HG02840 (cell line): ENCODE measurements at regions not wholly inside any gene's neighbourhood (a gene's known extent, or its start where the extent isn't known, plus 50 kb on each side); places are given as distances from the start of the nearest gene placed in this dataset.

Experiments
- ATAC-seq: cut with Tn5 transposase; IDR thresholded peaks from one replicate; pipeline ENCODE4 v1.9.1; 2021; ENCODE audit warnings: mild to moderate bottlenecking, moderate library complexity, moderate number of reproducible peaks; ENCODE audit not compliant: unreplicated experiment, low FRiP score

DNA sequence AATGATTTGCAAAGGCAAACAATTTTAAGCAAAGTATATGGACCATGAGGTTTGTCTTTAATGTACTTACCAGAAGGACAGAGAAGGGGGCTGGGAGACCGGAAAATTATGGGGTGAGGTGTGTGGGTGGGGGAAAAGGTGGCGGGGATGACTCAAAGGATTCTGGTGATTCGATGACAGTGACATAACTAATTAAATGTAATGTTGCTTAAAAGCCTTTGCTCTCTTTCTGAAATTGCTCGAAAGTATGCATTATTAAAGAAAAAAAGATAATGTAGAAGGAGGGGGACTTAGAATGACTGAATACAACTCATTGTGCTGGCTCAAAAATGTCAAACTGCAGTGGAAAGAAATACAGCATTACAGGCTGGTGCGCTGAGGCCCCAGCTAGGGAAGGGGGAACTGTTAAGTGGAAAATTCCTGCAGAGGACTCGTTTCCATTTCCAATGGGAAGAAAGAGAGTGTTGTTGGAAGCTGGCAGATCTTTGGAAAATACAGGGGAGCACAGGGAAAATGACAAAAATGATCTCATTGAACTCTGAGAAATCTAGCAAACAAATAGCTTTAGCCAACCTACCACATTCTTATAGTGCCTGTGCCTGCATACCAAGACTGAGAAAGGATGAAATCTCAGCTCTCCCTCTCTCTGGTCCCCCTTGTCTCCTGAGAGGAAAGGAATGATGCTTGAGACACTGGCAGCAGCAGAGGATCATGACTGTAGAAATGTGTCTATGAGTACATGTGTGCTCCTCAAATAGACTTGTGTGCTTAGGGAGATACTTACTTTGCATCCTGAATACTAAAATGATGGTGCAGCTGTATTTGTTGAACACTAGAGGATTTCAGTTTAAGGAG, 632.4 kb downstream of the NYAP2 start:
- no peak for ATAC-seq

DNA sequence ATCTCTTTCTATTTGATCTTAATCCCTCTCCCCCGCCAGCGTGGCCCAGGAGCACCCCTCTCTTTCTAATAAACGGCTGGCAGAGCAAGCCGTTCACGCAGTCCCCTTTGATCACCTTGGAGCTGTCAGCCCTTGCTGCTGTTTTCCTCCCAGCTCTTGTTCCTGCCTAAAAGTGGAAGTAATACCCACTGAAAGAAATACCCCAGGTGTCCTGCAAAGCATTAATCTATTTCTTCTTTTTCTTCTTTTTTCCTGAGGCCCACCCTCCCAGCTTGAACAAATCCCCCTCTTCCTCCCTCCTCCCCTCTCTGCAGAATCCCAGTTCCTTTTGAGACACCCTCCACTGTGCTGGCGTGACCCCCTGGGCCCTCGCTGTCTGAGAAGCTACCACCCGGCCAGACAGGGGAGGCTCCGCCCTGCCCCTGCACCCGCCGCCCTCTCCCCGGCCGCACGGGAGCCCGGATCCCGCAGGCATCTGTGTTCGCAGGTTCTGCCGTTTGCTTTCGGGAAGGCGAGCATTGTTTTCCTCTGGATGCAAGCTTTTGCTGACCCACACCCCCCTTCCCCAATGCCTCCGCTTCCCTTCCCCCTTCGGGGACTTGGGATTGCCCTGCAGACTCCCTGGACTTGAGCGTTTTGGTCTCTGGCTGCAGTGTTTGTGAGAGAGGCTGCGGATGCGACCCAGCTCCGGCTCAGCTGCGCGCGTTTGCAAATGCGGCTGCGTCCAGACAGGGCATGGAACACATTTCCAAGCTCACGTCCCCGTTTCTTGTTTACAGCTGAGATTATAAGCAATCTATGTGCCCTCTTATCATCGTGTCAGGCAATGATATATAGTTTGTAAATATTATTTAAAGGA, 631.5 kb downstream of the NYAP2 start:
- ATAC-seq: no peak

DNA sequence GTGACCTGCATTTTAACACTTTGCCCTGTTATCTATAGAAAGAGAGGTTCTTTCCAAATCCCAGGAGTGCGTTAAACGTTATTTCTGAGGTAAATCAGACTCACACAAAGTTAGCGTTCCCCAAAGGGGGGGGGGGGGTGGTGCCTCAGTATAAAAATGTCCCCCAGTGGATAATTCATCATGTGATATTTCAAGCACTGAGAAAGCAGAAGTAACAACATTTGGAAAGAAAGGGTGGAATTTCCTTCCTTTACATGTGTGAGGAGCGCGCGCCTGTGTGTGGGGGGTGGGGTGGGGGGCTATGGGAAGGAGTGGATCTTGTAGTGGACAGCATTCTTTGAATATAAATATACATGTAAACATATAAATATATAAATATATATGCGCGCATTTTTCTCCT, 630.9 kb downstream of the NYAP2 start:
- no peak for ATAC-seq

- ATAC-seq: no peak
Measured at GRCh38 chr2:226023946-226024345, 624.4 kb downstream of the NYAP2 start.

DNA sequence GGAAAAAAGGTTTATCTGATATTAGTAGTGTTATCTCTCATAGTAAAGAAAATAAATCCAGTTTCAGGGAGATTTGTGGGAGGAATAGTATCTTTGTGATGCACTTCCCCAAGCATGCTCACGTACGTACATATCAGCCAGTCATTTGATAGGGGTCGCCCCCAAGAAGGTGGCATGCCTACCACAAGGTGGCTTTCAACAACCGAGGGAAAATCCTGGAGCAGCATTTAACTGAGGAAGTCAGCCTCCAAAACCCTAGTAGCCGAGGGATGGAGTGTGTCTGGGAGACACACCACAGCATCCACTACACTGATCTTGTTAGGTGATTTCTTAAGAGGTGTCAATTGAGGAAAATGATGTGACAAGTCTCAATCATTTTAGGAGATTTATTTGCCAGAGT, 623.9 kb downstream of the NYAP2 start:
- ATAC-seq: no peak

DNA sequence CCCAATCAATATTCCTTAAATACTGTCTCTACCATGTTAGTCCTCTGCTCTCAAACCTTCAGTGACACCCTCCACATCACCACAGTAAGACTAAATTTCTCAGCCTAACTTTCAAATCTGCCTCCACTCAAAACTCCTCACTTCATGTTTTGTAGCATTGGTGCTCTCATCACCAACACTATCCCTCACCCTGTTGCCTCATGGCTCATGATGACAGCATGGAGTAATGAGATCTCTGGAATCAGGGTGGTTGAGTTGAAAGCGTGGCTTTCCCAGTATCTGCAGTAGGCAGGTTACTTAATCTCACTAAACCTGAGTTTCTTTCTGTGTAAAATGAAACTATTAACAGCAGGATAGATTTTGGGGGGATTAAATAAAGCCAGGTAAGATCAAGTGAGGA, 621.4 kb downstream of the NYAP2 start:
- no peak for ATAC-seq

- ATAC-seq: no peak
Measured at GRCh38 chr2:226020176-226020575, 620.7 kb downstream of the NYAP2 start.

DNA sequence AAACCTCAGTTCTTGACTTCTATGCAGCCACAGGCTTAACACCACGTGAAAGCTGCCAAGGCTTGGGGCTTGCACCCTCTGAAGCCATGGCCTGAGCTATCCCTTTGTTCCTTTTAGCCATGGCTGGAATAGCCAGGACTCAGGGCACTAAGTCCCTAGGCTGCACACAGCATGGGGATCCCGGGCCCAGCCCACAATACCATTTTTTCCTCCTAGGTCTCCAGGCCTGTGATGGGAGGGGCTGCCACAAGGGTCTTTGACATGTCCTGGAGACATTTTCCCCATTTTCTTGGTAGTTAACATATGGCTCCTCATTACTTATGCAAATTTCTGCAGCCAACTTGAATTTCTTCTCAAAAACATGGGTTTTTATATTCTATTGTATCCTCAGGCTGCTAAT, 619.1 kb downstream of the NYAP2 start:
- no peak for ATAC-seq

- ATAC-seq: no peak
Measured at GRCh38 chr2:226017537-226017936, 618.0 kb downstream of the NYAP2 start.

DNA sequence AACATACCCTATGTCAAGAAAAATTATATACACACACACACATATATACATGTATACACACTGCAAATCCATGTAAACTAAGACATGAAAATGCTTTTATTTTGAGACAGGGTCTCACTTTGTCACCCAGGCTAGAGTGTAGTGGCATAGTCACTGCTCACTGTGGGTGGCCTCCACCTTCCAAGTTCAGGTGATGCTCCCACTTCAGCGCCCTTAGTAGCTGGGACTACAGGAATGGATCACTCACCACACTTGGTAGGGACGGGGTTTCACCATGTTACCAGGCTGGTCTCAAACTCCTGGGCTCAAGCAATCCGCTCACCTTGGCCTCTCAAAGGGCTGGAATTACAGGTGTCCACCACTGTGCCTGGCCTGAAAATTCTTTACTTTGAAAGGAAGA, 617.6 kb downstream of the NYAP2 start:
- no peak for ATAC-seq

- no peak for ATAC-seq
Measured at GRCh38 chr2:226011716-226012450, 612.4 kb downstream of the NYAP2 start.

DNA sequence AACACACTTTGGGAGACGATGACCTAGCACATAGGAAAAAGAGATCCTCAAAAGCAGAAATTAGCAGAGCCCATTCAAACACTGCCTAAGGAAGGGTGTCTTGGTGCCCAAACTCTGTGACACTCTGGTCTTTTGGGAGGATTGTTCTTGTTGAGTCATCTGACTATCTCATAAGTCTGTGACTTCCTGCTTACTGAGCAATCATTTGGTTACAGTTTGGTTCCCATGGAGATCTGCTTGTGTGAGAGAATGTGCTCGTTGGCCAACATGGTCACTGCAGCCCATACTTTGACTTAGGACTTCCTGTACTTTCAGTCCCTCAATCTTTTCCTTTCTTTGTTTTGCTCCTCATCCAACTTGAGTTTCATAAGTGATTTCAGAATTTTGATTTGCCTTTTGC, 602.9 kb downstream of the NYAP2 start:
- no peak for ATAC-seq

DNA sequence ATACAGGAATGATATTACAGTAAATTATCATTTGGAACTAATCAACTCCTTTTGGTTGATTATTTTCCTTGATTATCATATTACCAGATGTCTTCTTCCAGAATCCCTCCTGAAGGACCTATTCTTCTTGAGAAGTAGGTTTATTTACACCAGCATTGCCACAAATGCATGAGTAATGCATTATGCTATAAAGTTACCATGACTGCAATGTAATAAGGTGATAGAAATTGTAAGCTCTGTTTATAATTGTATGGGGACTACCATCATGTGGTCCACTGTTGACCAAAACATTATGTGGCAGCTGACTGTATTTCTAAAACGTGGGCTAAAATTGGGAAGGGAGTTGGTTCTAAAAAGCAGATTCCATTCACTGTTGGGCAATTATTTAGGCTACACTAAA, 602.2 kb downstream of the NYAP2 start:
- no peak for ATAC-seq

DNA sequence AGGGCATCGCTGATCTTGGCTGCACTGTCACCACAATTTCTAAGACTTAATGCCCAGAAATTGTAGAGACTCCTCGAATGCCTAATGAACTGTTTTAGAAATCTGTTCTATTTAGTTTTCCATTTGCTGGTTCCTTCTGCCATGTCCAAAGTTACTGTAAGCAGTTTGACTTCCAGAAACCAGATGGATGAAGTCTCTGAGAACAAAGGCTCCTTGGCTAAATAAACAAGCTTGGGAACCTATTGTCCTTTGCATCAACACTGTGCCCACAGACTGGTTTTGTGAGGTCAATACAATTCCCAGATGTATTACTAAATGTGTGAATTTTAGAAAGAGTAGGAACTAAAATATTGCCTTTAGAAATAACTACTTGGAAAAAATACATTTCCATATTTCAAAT, 600.2 kb downstream of the NYAP2 start:
- ATAC-seq: no peak

- ATAC-seq: no peak
Measured at GRCh38 chr2:225998653-225999052, 599.1 kb downstream of the NYAP2 start.

DNA sequence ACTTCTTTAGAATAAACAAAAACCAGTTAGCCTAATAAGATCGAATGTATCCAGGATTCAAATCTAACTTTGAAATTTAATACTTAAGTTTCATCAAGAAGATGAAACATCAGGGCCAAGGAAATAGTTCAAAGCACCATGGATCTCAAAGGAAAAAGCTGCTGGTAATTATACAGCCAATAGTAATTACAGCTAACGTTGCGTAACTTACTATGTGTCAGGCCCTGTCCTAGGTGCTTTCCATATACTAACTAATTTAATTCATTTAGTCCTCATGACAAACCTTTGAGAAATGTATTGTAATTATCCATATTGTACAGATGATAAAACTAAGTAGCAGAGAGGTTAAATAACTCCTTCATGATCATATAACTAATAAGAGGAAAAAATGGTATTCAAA, 598.6 kb downstream of the NYAP2 start:
- ATAC-seq: no peak

- no peak for ATAC-seq
Measured at GRCh38 chr2:225996462-225996828, 596.9 kb downstream of the NYAP2 start.

GRCh38 chr2:225995796-225996461, 596.4 kb downstream of the NYAP2 start:
- ATAC-seq: no peak

DNA sequence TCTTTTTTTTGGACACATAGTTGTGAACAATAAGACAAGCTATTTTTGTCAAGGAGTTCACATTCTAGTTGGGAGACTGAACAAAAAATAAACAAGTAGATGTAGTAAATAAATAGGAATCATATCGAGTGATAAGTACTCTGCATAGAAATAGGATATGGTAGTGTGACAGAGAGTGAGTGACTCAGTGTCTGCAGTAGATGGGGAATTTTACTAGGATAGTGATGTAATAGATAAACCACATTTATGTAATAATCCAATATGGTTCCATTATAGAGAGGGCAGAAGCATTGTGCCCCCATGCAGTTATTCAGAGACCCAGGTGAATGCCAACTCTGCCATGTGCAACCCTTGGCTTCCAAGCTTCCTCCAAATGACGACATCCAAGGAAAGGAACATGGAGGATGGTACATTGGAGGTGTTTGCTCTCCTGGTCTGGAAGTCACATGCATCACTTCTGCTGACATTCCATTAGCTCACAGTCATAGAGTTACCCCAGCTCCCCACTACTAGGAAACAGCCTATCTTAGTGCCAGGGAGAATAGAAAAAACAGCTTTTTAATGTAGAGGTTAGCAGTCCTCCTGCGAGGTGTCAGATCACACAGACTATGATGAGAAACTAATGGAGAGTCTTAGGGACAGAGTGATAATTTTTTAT, 595.4 kb downstream of the NYAP2 start:
- ATAC-seq: no peak

- no peak for ATAC-seq
Measured at GRCh38 chr2:225993430-225993829, 593.9 kb downstream of the NYAP2 start.
